Breast epithelium (tissue), 3 donors: ENCODE measurements at regions not wholly inside any gene's neighbourhood (a gene's known extent, or its start where the extent isn't known, plus 50 kb on each side); places are given as distances from the start of the nearest gene placed in this dataset.

Experiments
- CTCF ChIP-seq, 3 donors: fragments of 450-650 bp; IDR thresholded peaks; one replicate each; pipeline ENCODE4 v1.5.1; 2016 to 2017; ENCODE audit warnings: antibody characterized with exemption in 3 of 3, mild to moderate bottlenecking in 3 of 3, moderate library complexity in 3 of 3
- POLR2A ChIP-seq: fragments of 450-650 bp; IDR thresholded peaks from one replicate; pipeline ENCODE4 v1.6.1; 2016; ENCODE audit warnings: antibody characterized with exemption, mild to moderate bottlenecking, moderate library complexity

- TF ChIP-seq CTCF (IDR thresholded peaks at IDR 0.05) = no peak
- no peak for TF ChIP-seq POLR2A
These were observed 159.6 kb upstream of the ANK2 start for GRCh38 chr4:112889619-112890527.
